GM18519 (cell line): ENCODE measurements at regions not wholly inside any gene's neighbourhood (a gene's known extent, or its start where the extent isn't known, plus 50 kb on each side); places are given as distances from the start of the nearest gene placed in this dataset.
"Not testable (repeated sequence)": the region's sequence is repeated elsewhere in the genome, so short reads cannot be mapped to it uniquely, and the experiment has no call there.

ENCODE experiments used
- ATAC-seq: cut with Tn5 transposase; IDR thresholded peaks from one replicate; pipeline ENCODE4 v1.9.1; 2021; ENCODE audit warnings: mild to moderate bottlenecking, moderate library complexity; ENCODE audit not compliant: unreplicated experiment, low FRiP score

GRCh38 chr2:56768973-56769372 is 585.2 kb downstream of the CCDC85A start:
- no peak for ATAC-seq

GRCh38 chr2:56770490-56770889 is 586.7 kb downstream of the CCDC85A start:
- no peak for ATAC-seq

GRCh38 chr2:56784046-56784445 is 600.3 kb downstream of the CCDC85A start:
- ATAC-seq: no peak

- ATAC-seq: no peak
These were observed 617.4 kb downstream of the CCDC85A start for GRCh38 chr2:56801214-56801613.

GRCh38 chr2:56801770-56802169 is 618.0 kb downstream of the CCDC85A start:
- ATAC-seq: no peak

GRCh38 chr2:56803596-56803995 is 619.8 kb downstream of the CCDC85A start:
- no peak for ATAC-seq

GRCh38 chr2:56806924-56807323 is 623.1 kb downstream of the CCDC85A start:
- no peak for ATAC-seq

GRCh38 chr2:56807861-56808260 is 624.1 kb downstream of the CCDC85A start:
- no peak for ATAC-seq

GRCh38 chr2:56811401-56811800 is 627.6 kb downstream of the CCDC85A start:
- no peak for ATAC-seq

- no peak for ATAC-seq
These were observed 628.6 kb downstream of the CCDC85A start for GRCh38 chr2:56812432-56812831.

GRCh38 chr2:56813490-56813889 is 629.7 kb downstream of the CCDC85A start:
- ATAC-seq: no peak

GRCh38 chr2:56816666-56817065 is 632.9 kb downstream of the CCDC85A start:
- no peak for ATAC-seq

- ATAC-seq: no peak
These were observed 648.0 kb downstream of the CCDC85A start for GRCh38 chr2:56831780-56832179.

- ATAC-seq: no peak
These were observed 650.9 kb downstream of the CCDC85A start for GRCh38 chr2:56834686-56835085.

- ATAC-seq: not testable (repeated sequence)
These were observed 656.2 kb downstream of the CCDC85A start for GRCh38 chr2:56840009-56840408.

GRCh38 chr2:56860991-56861390 is 677.2 kb downstream of the CCDC85A start:
- no peak for ATAC-seq

GRCh38 chr2:56871644-56872043 is 687.9 kb downstream of the CCDC85A start:
- no peak for ATAC-seq

- ATAC-seq: no peak
These were observed 690.9 kb downstream of the CCDC85A start for GRCh38 chr2:56874717-56875116.

- ATAC-seq: no peak
These were observed 705.9 kb downstream of the CCDC85A start for GRCh38 chr2:56889738-56890137.

- ATAC-seq: no peak
These were observed 708.6 kb downstream of the CCDC85A start for GRCh38 chr2:56892382-56892781.

- no peak for ATAC-seq
These were observed 715.2 kb downstream of the CCDC85A start for GRCh38 chr2:56898986-56899385.

- no peak for ATAC-seq
These were observed 728.7 kb downstream of the CCDC85A start for GRCh38 chr2:56912490-56912889.

- ATAC-seq: no peak
These were observed 735.0 kb downstream of the CCDC85A start for GRCh38 chr2:56918790-56919189.
